Activated CD4-positive, alpha-beta T cell treated with anti-CD3 and anti-CD28 coated beads, Interleukin-2, amount 50 U/mL, for 24 hours (primary cell): ENCODE measurements at regions not wholly inside any gene's neighbourhood (a gene's known extent, or its start where the extent isn't known, plus 50 kb on each side); places are given as distances from the start of the nearest gene placed in this dataset.
"Not testable (repeated sequence)": the region's sequence is repeated elsewhere in the genome, so short reads cannot be mapped to it uniquely, and the experiment has no call there.

Source experiments
- DNase-seq, 2 donors: peaks; one replicate each; pipeline ENCODE4 v3.0.0-alpha.2; 2020; ENCODE audit warnings: low read depth in 1 of 2, low spot score in 1 of 2

DNA sequence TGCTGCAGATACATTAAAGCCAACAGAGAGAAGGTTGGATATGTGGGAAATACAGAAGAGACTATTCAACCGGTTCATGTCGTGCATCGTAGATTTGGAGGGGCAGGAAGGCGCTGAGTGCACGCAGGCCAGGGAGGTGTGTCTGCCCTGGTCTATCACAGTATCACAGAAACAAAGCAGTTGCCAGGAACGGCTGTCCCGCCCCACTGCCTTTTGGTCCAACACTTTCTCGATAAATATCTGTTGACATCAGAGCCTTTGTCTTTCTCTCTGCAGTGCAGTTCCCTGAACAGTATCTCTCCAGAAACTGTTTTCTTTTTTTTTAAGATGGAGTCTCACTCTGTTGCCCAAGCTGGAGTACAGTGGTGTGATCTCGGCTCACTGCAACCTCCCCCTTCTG lies 151.1 kb upstream of the BCOR start:
- no peak for DNase-seq

DNA sequence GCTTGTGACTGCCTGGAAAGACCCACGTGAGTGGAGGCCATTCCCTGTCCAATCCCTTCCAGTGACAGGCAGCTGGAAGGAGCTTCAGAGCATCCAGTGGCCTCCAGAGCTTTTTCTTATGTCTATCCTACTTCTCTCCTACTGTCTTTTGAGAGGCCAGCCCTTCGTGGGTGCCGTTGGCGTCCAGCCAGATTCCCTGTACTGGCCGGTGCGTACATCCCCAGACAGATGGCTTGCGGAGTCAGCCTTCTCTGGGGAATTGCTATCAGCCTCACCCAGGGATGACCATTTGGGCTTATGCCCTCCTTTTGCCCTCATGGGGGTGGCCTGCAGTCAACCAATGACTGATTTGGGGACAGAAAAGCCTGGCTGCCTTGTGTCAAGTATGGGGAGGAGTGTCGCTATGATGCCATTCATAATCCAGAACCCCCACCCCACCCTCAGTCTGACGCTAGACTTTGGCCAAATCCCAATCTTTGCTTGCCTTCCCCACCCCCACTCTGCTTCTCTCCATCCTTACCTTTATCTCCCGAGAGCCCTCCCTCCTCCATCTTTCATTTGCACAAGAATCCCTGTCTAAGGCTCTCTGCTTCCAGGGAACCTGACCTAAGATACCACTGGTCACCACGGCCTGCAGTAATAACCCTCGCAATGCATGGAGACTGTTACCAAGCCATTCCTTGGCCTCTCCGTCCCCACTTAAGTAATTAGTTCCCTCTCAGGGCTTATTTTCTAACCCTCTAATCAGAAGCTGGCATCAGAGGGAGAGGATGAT lies 150.3 kb upstream of the BCOR start:
- no peak for DNase-seq

DNA sequence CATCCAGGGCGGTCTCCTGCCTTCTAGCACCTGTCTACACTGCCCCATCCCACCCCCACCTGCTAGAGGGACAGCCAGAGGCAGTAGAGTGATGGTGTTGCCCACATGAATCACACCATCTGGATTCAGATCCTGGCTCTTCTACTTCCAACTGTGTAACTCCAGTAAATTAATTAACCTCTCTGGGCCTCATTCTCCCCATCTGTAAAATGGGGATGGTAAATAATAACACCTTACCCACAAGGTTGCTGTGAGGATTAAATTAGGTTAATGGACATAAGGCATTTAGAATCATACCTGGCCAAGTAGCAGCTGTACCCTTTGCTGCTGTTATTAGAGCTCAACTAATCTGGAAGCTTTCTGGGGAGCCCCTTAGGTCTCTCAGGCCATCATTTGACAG lies 149.6 kb upstream of the BCOR start:
- no peak for DNase-seq

DNA sequence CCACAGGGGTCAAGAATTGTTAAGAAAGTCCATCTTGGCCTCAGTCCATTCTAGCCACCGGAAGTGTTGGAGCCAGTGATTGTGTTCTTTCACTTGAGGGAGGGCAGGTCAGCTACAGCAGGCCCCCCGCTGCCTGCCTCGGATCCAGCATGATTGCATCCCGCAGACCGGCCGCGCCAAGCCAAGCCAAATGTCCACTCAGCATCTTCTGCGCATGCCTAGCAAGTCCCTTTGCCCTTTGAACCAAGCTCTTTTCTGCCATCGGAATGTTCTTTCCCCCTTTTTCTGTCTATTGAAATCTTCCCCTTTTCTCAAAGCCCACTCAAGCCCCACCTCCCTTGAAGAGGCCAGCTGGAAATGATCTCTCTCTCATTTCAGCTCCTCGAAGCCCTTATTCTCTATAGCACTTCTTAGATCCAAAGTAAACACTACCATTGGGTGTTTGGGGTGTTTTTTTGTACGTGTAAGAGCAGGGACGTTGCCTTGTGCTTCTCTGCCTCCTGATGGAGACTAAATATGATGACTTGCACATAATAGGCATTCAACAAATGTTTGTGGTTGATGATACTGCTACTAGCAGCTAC lies 147.8 kb upstream of the BCOR start:
- DNase-seq, result no peak

DNA sequence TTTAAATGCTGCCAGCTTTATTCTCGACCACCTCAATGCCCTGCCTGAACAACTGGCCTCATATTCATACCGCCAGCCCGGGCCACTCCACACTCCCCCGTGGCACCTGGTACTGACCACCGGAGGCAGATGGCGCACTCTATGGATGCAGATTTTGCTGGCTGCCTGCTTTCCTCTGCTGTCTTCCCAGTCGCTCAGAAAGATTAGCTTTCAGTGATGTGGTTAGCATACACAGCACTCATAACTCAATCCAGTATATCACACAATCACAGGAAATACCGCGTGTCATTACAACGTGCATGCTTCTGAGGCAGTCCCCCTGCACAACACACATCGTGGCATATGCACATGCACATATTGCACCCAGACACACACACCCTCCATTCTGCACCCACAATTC lies 147.2 kb upstream of the BCOR start:
- DNase-seq, result no peak

DNA sequence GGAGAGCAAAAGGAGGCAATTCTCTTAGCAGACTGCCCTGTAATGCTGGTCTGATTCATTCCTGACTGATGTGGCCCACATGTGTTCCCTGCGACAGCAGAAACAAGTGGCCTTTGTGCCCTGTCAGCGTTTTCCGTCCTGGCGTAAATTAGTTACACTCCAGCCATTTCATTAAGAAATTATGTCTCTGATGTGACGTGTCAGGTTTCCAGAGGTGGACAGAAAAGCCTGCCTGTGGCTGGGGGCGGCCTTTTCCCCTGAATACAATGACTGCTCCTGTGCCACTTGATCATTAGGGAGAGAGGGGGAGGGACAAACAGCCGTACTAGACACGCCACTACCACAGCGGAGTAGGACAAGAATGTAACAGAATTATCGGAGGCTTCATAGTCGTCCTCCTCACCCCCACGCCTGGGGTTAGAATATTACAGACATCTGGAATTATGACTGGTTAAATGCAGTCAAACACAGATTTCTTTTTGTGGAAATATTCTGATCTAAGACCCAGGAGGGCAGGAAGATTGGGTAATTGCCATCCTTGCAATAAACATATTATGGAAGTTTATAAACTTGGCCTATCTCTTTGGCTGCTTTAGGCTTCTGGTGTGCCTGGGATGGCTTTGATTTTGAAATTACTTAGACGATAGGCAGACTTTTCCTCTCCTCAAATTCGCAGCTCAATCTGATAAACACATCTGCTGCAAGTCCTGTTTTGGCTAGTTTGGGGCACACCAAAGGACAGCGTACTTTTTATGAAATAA lies 146.2 kb upstream of the BCOR start:
- DNase-seq, result no peak

DNA sequence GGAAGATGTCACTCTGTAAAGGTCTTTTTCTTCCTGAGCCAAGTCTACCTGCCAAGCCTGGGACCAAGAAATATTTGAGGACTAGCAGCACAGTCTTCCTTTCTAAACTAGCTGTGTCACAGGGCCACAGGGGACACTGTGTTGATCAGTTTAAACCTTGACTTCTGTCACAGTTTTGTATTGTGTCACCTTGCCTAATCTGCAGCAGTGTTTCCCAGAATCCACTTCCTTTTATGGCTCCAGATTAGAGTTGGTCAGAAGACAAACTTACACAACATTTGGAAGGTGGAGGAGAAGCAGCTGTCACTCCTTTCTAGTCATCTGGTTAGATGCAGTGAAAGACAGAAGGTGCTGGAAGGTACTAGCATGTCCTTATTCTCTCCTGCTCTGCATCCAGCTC lies 143.1 kb upstream of the BCOR start:
- no peak for DNase-seq

DNA sequence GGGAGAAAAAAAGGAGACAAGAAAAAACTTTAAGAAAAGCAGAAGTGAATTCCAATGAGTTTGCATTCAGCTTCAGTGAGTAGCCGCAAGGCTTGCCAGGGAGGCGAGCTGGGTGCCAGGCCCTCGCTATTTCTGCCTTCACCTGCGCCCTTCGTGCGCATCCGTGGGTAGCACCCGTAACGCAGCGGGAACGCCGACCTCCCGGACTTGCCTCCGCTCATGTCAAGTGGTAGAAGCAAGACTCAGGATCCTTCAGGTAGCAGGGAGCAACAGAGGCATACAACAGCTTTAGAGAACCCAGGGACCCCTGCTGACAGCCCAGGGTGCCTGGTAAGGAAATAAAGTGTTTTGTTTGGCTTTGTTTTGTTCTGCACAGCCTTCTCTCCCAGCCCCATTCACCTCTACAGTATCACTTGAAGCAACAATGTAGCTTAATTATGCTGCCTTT lies 140.0 kb upstream of the BCOR start:
- no peak for DNase-seq

DNA sequence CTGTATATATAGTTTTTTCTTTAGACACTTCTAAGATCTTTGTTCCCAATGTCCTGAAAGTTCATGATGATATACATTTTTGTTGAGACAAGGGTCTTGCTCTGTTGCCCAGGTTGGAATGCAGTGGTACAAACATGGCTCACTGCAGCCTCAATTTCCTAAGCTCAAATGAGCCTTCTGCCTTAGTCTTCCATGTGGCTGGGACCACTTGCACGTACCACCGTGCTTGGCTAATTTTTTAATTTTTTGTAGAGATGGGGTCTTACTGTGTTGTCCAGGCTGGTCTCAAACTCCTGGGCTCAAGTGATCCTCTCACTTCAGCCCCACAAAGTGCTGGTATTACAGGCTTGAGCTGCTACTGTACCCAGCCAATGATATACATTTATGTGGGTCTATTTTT lies 132.9 kb upstream of the BCOR start:
- no peak for DNase-seq

DNA sequence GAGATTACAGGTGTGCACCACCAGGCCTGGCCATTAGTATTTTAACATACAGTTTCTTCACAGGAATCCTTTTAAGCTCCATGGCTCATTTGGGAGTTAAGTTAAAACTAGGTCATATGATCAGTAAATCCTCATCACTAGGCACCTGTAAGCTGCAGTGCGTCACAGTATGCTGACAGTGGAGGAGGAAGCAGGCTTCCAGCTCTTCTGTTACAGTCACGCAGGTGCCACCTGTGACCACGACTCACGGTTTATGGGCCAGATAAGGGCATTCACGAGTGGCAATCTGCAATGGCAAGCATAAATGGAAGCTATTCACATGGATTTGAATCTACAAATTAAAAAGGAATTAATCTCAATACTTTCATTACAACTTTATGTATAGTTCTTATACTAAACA lies 129.4 kb upstream of the BCOR start:
- DNase-seq, result no peak

DNA sequence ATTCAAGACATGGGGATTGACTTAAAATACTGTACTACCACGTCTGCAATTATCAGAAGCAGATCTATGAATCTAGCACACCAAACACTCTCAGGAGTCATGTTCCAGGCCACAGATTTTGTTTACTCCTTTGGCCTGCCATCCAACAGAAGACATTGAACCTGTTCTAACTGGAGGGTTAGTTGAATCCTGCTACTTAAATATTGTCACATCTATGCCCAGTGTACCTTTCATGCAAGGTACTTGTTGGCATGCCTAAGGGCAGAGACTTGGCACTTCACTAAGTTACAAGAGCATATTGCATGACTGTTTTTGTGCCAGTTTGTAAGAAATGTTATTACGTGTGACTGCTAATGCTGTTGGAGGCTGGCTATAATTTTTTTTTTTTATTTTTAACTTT lies 126.9 kb upstream of the BCOR start:
- DNase-seq, result no peak

DNA sequence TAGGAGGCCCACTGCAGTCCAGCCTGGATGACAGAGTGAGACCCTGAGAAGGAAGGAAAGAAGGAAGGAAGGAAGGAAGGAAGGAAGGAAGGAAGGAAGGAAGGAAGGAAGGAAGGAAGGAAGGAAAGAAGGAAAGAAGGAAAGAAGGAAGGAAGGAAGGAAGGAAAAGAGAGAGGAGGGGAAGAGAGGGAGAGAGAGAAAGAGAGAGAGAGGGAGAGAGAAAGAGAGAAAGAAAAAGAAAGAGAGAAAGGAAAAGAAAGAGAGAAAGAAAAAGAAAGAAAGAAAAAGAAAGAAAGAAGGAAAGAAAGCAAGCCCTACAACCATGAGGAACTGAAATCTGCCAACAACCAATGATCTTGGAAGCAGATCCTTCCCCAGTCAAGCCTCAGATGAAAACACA lies 124.9 kb upstream of the BCOR start:
- DNase-seq, result not testable (repeated sequence)

DNA sequence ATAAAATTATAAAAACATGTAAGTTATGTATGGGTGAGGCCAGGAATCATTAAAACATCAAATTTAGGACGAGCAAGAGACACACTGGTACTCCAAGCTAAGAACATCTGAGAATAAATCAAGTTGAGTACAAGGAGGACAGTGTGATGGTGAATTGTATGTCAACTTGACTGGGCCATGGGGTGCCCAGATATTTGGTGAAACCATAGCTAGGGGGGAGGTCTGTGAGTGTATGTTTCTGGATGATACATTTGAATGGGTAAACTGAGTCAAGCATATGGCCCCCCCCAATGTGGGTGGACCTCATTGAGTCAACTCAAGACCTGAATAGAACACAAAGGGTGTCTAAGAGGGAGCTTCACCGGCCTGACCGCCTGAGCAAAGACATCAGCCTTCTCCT lies 115.3 kb upstream of the BCOR start:
- no peak for DNase-seq

DNA sequence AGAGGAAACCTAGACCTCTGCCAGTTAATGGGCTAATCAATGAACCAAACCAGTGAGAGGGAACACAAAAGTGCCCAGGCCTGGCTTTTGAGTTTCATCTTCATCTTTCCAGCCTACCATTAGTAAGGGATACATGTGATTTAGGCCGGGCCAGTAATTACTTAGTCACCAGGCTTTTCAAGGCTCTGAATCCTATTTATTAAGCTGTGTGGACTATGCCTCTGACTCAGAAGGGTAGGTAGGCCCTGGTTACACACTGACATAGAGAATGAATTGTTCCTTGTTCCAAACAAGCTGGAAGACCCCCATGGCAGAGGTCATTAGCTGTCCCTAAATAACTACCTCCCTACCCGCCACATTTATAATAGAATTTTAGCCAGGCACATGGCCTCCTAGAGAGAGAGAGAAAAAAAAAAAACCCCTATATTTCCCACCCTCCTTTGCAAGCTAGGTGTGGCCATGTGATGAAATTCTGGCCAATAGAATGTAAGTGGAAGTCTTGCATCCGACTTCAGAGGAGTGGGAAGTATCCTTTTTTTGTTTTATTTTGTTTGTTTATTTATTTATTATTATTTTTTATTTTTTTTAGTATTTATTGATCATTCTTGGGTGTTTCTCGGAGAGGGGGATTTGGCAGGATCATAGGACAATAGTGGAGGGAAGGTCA lies 112.3 kb upstream of the BCOR start:
- no peak for DNase-seq

DNA sequence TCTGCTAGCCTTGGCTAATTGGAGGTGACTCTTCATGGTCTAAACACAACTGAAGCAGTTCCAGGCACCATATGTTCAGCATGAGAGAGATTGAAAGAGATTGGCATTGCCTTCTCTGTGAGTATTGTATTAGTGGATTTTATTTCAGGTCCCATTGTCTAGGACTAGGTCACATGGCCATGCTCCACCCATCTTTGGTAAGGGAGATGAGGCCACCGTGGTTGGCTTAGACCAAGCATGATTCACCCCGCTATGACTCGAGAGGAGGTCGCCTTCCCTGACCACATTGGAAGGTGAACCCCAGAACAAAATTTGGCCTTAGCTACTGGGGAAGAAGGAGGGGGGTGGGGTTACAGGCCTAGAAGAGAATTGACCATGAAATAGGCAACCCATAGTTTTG lies 109.9 kb upstream of the BCOR start:
- DNase-seq, result peak in 1 of 2 donors; percentile 7

DNA sequence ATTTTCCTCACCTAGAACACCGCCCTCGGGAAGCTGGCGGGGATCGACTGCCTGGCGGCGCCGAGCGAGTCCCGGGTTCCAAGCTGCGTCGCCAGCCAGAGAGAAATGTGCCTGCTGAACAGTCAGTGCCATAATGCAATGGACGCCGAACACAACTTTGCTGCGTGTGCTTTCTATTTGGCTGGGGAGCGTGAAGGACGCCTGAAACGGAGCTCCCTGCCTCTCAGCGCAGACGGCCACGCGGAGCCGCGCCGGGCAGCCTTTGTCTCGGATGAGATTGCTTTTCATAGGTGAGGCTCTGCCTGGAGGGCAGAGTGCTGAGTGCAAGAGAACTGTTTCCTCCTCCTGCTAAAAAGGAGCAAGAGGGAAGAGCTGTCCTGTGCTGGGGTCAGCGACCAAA lies 107.7 kb upstream of the BCOR start:
- DNase-seq, result no peak

DNA sequence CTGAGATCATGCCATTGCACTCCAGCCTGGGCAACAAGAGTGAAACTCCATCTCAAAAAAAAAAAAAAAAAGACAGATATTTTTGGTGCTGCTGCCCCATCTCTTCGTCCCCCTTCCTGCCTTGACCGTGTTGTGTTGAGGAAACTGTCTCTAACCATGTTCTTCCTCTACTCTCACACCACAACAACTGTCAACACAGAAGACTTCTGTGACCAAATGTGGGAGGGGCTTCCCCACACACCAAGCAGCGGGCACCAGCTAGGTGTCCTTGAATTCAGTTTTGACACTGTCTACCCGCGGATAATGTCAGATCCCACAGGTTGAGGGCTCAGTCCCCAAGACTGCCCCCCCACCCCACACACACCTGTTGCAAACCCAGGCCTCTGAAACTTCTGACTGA lies 104.7 kb upstream of the BCOR start:
- no peak for DNase-seq

DNA sequence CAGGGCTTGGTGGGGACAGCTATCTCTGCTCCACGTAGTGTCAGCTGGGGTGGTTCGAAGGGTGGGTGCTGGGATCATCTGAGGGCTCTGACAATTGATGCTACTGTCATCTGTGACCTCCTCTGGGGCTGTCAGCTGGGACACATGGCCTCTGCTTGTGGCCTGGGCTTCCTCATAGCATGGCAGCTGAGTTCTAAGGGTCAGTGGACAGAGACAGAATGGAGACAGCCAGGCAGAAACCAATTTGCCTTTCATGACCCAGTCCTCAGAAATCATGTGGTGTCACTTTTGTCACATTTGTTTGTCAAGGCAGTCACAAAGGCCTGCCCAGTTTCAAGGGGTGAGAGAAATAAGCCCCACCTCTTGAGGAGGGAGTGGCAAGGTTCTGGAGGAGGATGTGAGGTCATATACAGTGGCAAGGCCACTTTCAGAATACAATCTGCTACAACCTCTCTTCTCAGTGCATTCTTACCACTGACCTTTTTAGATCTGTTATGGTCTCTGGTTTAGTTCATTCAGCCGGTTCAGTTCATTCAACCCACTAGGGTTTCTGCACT lies 103.6 kb upstream of the BCOR start:
- no peak for DNase-seq

DNA sequence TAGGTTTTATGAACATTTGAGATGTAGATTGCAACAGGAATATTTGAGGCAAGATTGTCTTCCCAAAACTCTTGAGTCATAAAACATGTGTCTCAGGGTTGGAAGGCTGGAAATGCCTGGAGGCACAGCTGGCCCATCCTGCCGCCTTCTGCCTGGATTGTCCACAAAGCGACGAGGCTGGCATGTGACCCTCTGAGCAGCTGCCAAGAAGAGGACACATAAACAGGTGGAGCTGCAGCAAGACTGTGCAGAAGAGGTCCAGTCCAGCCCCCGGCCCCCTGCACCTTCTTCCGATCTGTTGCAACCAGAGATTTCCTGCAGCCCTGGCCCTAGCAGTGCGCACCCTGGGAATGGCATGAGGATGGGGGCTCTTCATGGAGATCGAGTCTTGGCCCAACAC lies 101.9 kb upstream of the BCOR start:
- DNase-seq, result no peak

DNA sequence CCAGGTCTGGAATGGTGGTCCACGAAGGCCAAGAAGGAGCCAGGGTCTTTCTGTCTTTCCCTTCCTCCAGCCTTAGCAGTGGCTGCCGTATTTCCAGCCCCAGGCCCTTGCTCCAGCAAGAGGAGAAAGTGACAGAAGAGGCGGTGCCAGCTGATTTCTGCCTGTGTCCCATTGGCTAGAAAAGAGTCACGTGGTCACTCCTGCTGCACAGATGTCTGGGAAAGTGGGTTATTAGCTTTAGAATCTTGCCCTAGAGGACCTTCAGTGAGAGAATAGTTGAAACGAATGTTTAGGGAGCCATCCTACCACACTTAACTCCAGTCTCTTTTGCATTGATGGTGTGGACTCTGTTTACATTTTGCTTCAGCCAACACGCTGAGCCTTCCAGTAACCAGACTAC lies 99.3 kb upstream of the BCOR start:
- DNase-seq, result no peak

DNA sequence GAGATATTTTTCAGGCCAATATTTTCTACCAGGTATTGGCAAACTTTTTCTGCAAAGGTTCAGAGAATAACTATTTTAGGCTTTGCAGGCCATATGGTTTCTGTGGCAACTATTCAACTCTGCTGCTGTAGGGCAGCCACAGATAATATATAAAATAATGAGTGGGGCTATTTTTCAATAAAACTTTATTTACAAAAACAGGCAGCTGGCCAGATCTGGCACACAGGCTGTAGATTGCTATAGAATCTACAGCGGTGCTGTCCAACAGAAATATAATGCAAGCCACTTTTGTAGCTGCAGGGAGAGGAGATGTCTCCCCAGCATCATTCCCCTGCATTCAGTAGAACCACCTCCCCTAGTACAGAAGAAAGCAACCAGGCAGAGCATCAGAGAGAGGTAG lies 97.6 kb upstream of the BCOR start:
- no peak for DNase-seq

DNA sequence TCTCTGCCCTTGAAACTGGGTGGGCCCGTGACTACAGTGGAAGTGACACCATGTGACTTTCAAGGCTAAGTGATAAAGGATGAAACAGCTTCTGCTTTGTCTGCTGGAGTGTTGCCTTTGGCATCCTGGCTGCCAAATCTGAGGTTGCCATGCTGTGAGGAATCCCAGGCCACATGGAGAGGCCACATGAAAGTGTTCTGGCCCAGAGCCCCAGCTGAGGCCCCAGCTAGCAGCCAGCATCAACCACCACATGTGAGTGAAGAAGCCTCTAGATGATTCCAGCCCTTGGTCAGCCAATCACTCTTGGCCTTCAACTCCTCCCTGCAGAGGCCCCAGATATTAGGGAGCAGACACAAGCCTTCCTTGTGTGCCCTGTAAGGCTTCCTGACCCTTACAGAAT lies 94.4 kb upstream of the BCOR start:
- DNase-seq, result no peak
